T47D (cell line): ENCODE measurements at regions not wholly inside any gene's neighbourhood (a gene's known extent, or its start where the extent isn't known, plus 50 kb on each side); places are given as distances from the start of the nearest gene placed in this dataset.
A peak's percentile ranks its signal among the peaks of the same experiment; 100 is the strongest.

Experiments
- DNase-seq, 2 experiments: peaks; one replicate each; pipeline versions ENCODE4 v3.0.0 to v3.0.0-alpha.2; 2011 to 2012; ENCODE audit warnings: low read depth in 1 of 2, low spot score in 1 of 2
- JUND ChIP-seq: IDR thresholded peaks from 2 replicates; pipeline ENCODE4 v1.6.1; 2012; ENCODE audit warnings: low read depth
- in situ Hi-C: cut with HindIII; loops from 2 replicates; pipeline ENCODE4 v1.10.0; 2016; ENCODE audit warnings: low sequenced_read_pairs, low pct_unique_long_range_greater_than_20kb

GRCh38 chr10:52883996-52884871, 111.7 kb upstream of the MBL2 start:
- in situ Hi-C loops, result no loop called here
- peak; percentile 60 to 90 for DNase-seq

GRCh38 chr10:52879091-52879807, 106.7 kb upstream of the MBL2 start:
- TF ChIP-seq JUND, result no peak
- in situ Hi-C loops, result no loop called here
- no peak for DNase-seq

More at GRCh38 chr10:52883996-52884871, 111.7 kb upstream of the MBL2 start:
- peak; percentile 96 for TF ChIP-seq JUND

DNA sequence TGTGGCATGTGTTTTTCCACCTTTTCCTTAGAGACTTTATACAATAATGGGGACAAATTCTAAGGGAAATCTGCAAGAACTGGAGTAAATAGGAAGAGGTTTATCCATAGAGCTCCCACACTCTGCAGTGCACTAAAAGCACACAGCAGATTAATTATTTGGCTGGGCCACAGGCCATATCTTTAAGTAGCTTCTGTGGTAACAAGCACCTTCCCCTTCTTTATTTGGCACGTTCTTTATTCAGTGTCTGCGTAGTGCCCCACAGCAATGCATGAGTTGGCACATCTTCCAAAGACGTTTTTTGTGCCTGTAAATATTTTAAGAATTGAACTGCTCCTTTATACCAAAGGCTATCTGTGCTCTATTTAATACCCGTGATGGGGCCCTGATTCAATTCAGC, 104.9 kb upstream of the MBL2 start:
- TF ChIP-seq JUND, result no peak
- in situ Hi-C loops, result no loop called here
- no peak for DNase-seq

GRCh38 chr10:52875336-52875735, 102.8 kb upstream of the MBL2 start:
- no peak for TF ChIP-seq JUND
- in situ Hi-C loops, result no loop called here
- DNase-seq, result no peak

- in situ Hi-C loops, result no loop called here
- TF ChIP-seq JUND, result no peak
These were observed 102.0 kb upstream of the MBL2 start for GRCh38 chr10:52874581-52874980.

DNA sequence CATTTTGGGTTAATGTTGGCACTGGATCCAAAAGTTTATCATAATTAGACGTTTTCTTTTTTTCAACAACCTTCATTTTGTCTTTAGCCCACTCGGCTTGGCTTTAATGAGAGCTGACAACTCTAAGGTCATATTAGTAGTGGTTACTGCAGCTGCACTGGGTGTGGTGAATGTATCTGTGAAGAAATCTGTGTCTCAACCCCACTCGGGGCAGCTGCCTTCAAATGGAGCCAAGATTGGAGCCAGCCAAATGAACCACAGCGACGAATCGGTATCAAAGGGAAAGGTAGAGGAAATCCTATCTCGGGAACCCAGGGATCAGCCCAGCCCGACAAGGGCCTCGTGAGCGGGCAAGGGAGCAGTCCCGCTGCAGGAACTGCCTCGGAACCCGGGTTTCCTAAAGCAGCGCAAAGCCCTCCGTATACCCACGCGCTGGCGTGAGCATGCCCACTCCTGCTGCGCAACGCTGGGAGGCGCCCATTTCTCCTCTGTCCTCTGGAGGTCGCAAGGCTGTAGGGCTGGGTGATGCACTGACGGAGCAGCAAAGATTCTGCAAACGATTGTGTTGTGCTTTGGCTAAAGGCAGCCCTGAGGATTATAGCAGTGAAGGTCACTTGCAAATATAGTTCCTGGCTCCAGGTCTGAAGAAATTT, 98.7 kb upstream of the MBL2 start:
- in situ Hi-C loops, result no loop called here
- TF ChIP-seq JUND, result no peak
- no peak for DNase-seq

More at GRCh38 chr10:52874581-52874980, 102.0 kb upstream of the MBL2 start:
- no peak for DNase-seq

- no peak for TF ChIP-seq JUND
- no peak for DNase-seq
- in situ Hi-C loops, result no loop called here
These were observed 98.0 kb upstream of the MBL2 start for GRCh38 chr10:52870562-52870961.

DNA sequence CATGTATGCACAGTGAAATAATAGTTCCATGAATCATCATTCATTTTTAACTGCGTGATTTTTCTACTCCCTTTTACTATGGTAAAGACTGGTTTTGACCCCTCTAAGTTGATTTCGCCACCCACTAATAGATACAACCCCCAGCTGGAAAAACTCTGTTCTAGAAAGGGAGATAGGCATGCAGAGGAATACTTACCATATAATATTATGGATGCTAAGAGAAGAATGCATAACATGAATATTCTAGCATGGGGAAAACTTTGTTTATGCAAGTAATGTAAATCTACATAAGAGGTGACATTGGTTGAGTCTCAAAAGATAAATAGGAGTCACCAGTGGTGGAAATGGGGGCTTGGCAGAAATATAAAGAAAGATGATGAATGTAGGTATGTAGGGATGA, 97.3 kb upstream of the MBL2 start:
- DNase-seq, result no peak
- in situ Hi-C loops, result no loop called here
- no peak for TF ChIP-seq JUND

GRCh38 chr10:52865213-52865612, 92.6 kb upstream of the MBL2 start:
- DNase-seq, result no peak

GRCh38 chr10:52864201-52865106, 91.9 kb upstream of the MBL2 start:
- no peak for TF ChIP-seq JUND
- peak in 1 of 2 experiments; percentile 19 for DNase-seq

More at GRCh38 chr10:52865213-52865612, 92.6 kb upstream of the MBL2 start:
- no peak for TF ChIP-seq JUND
- in situ Hi-C loops, result no loop called here

GRCh38 chr10:52858722-52859121, 86.1 kb upstream of the MBL2 start:
- no peak for TF ChIP-seq JUND
- no peak for DNase-seq
- in situ Hi-C loops, result no loop called here

More at GRCh38 chr10:52864201-52865106, 91.9 kb upstream of the MBL2 start:
- in situ Hi-C loops, result no loop called here
